HG03025 (cell line): ENCODE measurements at regions not wholly inside any gene's neighbourhood (a gene's known extent, or its start where the extent isn't known, plus 50 kb on each side); places are given as distances from the start of the nearest gene placed in this dataset.

Experiments
- ATAC-seq: cut with Tn5 transposase; IDR thresholded peaks from one replicate; pipeline ENCODE4 v1.9.1; 2021; ENCODE audit warnings: mild to moderate bottlenecking, moderate library complexity; ENCODE audit not compliant: unreplicated experiment, low FRiP score

GRCh38 chr17:12568358-12569251 is 97.1 kb upstream of the MYOCD start:
- ATAC-seq = no peak

GRCh38 chr17:12571606-12572005 is 94.1 kb upstream of the MYOCD start:
- ATAC-seq = no peak

DNA sequence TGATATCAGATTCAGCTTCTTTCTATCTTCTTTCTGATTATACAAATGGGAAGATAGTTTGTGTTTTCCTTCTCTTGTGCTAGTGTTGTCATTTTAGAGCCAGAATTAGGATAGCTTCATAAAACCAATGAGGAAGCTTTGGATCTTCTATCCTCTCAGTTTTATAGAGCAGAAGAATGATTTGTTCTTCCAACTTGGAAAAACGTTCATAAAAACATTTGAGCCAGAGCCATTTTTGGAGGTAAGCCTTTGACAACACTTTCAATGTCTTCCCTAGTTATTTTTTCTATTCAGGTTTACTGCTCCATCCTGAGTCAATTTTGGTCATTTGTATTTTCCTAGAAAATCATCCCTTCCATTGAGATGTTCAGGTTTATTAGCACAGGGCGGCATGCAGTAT is 91.2 kb upstream of the MYOCD start:
- ATAC-seq = no peak

DNA sequence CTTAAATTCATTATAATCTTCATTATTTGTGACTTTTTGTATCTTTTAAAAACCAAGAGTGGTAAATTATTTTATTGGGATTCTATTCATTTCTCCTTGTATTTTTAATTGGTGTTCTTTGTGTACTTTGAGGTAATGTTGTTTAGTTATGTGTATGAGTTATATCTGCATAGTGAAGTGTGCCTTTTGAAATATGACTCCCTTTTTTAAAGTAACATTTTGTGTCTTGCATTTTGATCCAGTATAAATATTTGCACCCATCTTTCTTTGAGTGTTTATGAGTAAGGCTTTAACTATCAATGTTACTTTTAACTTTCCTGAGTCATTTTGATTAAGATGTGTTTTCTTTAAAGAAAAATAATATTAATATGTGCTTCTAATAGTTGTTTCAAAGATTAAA is 90.0 kb upstream of the MYOCD start:
- no peak for ATAC-seq

DNA sequence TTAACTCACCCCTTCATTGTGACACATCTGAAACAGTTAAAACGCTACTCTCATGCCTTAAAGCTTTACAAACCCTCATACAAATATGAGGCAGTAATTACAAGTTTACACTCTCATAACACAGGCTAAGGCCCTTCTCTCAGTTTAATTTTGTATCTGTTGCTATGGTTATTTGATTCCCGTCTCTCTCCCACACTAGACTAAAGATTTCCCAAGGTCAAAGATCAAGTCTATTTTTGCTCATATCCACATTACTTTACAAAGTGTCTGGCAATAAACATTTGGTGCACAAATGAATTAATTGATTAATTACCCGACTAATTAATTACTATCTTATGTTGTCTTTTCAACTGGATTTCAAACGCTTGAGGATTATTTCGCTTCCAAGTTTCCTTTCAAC is 86.4 kb upstream of the MYOCD start:
- ATAC-seq = no peak

DNA sequence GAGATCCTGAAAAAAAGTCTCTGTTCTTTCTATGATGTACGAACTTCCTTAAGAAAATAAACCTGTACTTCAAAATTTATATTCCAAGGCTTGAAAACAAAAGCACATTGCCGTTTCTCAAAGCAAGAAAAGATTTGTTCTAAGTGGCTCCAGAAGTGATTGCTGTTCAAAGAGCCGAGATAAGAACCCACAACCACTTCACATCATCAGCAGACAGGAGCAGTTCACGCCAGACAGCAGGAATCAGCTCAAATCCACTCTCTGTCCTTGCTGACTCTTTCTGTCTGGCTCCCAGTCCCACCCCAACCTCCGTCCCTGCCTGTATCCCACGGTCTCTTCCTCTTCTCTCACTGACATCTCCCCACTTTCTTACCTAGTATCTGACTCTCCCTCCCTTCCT is 85.0 kb upstream of the MYOCD start:
- no peak for ATAC-seq

DNA sequence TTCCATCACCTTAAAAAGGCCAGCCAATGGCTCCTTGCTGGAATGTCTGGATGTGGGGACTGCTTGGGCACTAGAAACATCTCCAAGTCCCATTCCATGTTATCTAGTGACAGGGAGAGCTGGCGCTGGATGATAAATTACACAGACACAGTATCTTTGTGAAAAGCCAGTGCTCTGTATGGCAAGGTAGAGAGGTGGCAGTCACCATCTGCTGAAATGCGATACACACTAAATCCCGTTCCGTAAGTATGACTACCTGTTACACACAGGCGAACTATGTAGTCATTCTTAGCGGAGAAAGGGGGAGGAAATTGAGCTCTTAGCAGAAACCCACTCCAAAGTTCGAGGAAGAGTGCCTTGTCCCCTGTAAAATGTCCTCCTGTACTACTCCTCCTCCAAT is 81.0 kb upstream of the MYOCD start:
- no peak for ATAC-seq

DNA sequence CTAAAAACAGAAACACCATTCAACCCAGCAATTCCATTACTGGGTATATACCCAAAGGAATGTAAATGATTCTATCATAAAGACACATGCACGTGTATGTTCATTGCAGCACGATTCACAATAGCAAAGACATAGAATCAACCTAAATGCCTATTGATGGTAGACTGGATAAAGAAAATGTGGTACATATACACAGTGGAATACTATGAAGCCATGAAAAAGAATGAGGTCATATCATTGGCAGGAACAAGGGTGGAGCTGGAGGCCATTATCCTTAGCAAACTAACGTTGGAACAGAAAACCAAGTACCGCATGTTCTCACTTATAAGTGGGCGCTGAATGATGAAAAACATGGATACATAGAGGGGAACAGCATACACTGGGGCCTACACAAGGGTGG is 77.2 kb upstream of the MYOCD start:
- ATAC-seq = no peak

- no peak for ATAC-seq
Measured at GRCh38 chr17:12590417-12590816, 75.3 kb upstream of the MYOCD start.

DNA sequence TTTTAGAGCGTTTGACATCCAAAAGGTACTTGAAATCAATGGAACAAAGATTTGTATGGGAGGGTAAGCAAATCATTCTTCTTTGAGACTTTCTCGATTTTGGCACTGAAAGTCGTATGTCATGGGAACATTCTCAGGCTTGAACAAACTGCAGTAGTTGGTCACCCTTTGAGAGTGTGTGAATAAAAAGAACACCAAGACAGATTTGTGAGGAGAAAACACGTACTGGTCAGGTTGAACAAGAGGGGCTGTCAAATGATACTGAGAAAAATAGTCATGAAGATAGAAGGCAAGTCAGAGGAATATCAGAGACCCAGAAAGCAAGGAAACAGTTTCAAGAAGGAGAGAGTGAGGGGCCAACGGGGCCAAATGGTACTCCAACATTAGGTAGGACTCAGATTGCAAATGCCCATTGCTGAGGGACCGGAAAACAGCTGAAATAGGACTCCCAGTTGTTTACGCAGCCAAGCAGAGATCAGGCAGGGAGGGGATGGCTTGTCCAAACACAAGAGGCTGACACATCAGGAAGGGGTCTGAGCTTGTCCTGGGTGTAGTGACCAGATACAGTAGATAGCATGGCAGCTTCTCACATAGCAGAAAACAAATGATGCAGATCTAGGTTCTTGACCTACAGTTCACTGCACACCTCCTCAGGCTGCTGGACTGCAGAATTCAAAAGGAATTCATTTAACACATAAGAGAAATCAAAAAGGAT is 74.5 kb upstream of the MYOCD start:
- no peak for ATAC-seq

DNA sequence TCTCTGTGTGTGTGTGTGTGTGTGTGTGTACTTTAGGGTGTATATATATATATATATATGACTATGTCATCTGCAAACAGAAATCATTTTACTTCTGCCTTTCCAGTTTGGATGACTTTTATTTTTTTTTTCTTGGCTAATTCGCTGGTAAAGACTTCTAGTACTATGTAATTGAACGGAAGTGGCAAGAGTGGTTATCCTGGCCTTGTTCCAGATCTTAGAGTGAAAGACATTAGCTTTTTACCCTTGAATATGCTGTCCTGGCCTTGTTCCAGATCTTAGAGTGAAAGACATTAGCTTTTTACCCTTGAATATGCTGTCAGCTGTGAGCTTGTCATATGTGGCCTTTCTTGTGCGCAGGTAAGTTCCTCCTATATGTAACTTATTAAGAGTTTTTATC is 72.7 kb upstream of the MYOCD start:
- no peak for ATAC-seq

DNA sequence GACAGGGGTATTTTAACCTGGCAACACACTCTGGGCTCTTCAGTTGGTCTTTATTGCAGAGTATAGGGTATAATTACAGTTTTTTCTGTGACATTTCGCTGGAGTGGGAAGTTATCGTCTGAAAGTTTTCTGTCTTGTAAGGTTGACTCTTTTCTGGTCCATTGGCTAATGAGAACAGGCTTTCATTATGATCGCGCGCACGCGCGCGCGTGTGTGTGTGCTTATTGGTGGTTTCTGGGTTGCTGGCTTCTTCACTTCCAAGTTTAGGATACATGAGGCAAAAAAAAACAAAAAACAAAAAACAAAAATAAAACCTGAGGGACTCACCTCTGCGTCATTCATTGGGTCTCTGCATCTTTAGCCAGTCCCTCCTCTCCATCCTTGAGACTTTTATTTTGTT is 68.7 kb upstream of the MYOCD start:
- no peak for ATAC-seq

- ATAC-seq = no peak
Measured at GRCh38 chr17:12597895-12598294, 67.8 kb upstream of the MYOCD start.

GRCh38 chr17:12599186-12599920 is 66.3 kb upstream of the MYOCD start:
- ATAC-seq = no peak

GRCh38 chr17:12600349-12600748 is 65.3 kb upstream of the MYOCD start:
- no peak for ATAC-seq

DNA sequence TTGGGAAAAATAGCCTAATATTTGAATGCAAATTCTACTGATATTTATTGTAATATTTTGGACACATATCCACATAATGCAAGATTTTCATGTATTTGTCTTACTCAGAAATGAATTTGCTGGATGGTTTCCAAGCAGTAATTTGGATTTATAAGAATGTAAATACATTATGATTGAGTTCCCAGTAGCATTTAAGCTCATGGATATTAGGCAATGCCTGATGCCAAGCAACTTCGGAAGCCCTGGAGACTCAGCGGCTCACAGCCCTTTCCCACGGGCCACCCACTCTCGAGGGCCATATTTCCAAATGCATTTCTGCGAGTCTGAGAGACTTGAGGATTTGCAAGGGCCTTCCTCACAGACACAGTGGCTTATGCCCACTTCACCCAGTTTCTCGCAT is 62.1 kb upstream of the MYOCD start:
- ATAC-seq = no peak

DNA sequence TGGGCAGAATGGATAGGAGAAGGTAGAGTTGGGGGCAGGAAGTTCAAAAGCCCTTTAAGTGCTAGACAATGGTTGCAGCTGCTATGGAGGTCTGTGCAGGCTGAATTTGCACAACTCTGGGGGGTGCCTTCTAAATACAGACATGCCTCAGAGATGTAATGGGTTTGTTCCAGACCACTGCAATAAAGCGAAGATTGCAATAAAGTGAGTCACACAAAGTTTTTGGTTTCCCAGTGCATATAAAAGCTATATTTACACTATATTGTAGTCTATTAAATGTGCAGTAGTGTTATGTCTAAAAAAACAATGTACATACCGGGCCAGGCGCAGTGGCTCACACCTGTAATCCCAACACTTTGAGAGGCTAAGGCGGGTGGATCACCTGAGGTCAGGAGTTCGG is 60.5 kb upstream of the MYOCD start:
- ATAC-seq = no peak

- no peak for ATAC-seq
Measured at GRCh38 chr17:12613566-12613965, 52.1 kb upstream of the MYOCD start.
